ENCODE measurements at regions not wholly inside any gene's neighbourhood (a gene's known extent, or its start where the extent isn't known, plus 50 kb on each side); places are given as distances from the start of the nearest gene placed in this dataset.

- Histone ChIP-seq H3K9ac (ENCODE audit: low read length) (no peak overlapping the region), H3F3A (ENCODE audit: low read length, unreplicated experiment) (no peaks in the 10 kb centered on the region), H3K27me3 (ENCODE audit: low read length) (no peaks in the 10 kb centered on the region), H3K4me2 (ENCODE audit: low read length) (no peak overlapping the region), H3K9me3 (ENCODE audit: low read length) (no peaks in the 10 kb centered on the region), H3K4me1 (ENCODE audit: insufficient read depth, low read length) (no peaks in the 10 kb centered on the region), H3K27ac (ENCODE audit: low read length) (no peak overlapping the region), H3K36me3 (ENCODE audit: low read depth, low read length) (no peaks in the 10 kb centered on the region), H3K9me2 (replicated peaks; ENCODE audit: low read length) (no peaks in the 10 kb centered on the region), H4K20me1 (ENCODE audit: low read length) (no peaks in the 10 kb centered on the region), H2AFZ (ENCODE audit: low read length) (no peak overlapping the region), H3K4me3 (ENCODE audit: low read length) (no peak overlapping the region), H3K79me2 (ENCODE audit: low read length) (no peaks in the 10 kb centered on the region)
- no TSS peak for BruUV-seq (replicated peaks)
- POLR2A ChIA-PET (ENCODE audit: unreplicated experiment) = no interaction called here
- ATAC-seq = no peak
- no peak for DNase-seq
- intact Hi-C loops (cut with micrococcal nuclease) = no loop called here
- TF ChIP-seq EZH2 (IDR thresholded peaks at IDR 0.05; ENCODE audit: low read length, unreplicated experiment) = no peak
- TF ChIP-seq EZH2phosphoT487 (IDR thresholded peaks at IDR 0.05; ENCODE audit: borderline replicate concordance, low read length) = no peak
- no peak for TF ChIP-seq CTCF (conservative IDR thresholded peaks at IDR 0.05; ENCODE audit: low read depth, low read length)
- CTCF ChIA-PET = no interaction called here
Observed at GRCh38 chr10:24096281-24096680, 112.7 kb upstream of the KIAA1217 start.

DNA sequence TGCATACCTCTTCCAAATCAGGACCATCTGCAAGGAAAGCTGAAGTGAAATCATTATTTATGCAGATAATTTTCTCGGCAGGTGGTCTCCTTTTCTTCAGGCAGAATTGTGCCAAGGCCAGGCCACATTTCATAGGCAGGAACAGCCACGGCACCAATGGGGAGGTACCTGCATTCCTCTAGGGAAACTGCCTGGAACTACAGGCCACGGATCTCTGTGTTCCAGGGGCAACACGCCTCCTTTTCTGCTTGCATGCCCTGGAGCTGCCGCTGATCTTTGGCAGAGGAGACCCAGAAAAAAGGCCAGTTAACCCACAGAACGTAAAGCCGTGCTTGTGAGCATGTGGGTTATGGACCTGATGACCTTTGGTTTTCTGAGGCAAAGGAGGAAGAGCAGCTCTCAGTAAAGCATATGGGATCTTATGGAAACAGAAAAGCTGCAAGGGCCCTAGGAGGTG, 111.2 kb upstream of the KIAA1217 start:
- H3K4me1 ChIP-seq (ENCODE audit: insufficient read depth, low read length) = no peaks in the 10 kb centered on the region
- no peak overlapping the region for H2AFZ ChIP-seq (ENCODE audit: low read length)
- no peak for ATAC-seq
- no peak overlapping the region for H3K4me3 ChIP-seq (ENCODE audit: low read length)
- no TSS peak for BruUV-seq (replicated peaks)
- no peaks in the 10 kb centered on the region for H4K20me1 ChIP-seq (ENCODE audit: low read length)
- CTCF ChIA-PET = no interaction called here
- H3F3A ChIP-seq (ENCODE audit: low read length, unreplicated experiment) = no peaks in the 10 kb centered on the region
- intact Hi-C loops (cut with micrococcal nuclease) = no loop called here
- no peaks in the 10 kb centered on the region for H3K36me3 ChIP-seq (ENCODE audit: low read depth, low read length)
- TF ChIP-seq EZH2phosphoT487 (IDR thresholded peaks at IDR 0.05; ENCODE audit: borderline replicate concordance, low read length) (no peak), EZH2 (IDR thresholded peaks at IDR 0.05; ENCODE audit: low read length, unreplicated experiment) (no peak)
- POLR2A ChIA-PET (ENCODE audit: unreplicated experiment) = no interaction called here
- H3K9ac ChIP-seq (ENCODE audit: low read length) = no peak overlapping the region
- no peaks in the 10 kb centered on the region for H3K79me2 ChIP-seq (ENCODE audit: low read length)
- H3K9me3 ChIP-seq (ENCODE audit: low read length) = no peaks in the 10 kb centered on the region
- no peaks in the 10 kb centered on the region for H3K27me3 ChIP-seq (ENCODE audit: low read length)
- H3K4me2 ChIP-seq (ENCODE audit: low read length) = no peak overlapping the region
- no peak for DNase-seq
- no peak overlapping the region for H3K27ac ChIP-seq (ENCODE audit: low read length)
- no peaks in the 10 kb centered on the region for H3K9me2 ChIP-seq (replicated peaks; ENCODE audit: low read length)

DNA sequence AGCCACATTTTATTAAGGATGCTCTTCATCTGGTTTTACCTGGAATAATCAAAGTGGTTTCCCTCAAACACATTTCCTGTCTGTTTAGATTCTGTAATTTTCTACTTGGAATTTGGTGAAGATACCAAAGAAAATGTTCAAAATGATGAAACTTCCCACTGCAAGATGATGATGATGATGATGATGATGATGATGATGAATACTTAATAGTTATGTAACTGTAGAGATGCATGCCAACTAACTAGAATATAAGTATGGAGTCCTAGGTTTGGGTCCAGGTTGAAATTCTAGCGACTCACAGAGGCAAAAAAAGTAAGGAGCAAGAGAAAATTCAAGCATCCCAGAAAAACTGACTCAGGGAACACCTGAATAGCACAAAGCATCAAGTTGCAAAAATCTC, 104.0 kb upstream of the KIAA1217 start:
- Histone ChIP-seq H3K4me1 (ENCODE audit: insufficient read depth, low read length) (no peaks in the 10 kb centered on the region), H3K4me2 (ENCODE audit: low read length) (no peak overlapping the region), H3K4me3 (ENCODE audit: low read length) (no peak overlapping the region), H3K27ac (ENCODE audit: low read length) (no peak overlapping the region), H3K79me2 (ENCODE audit: low read length) (no peaks in the 10 kb centered on the region), H2AFZ (ENCODE audit: low read length) (no peak overlapping the region), H3K9me3 (ENCODE audit: low read length) (no peaks in the 10 kb centered on the region), H3K27me3 (ENCODE audit: low read length) (0 out of 2 replicates have a peak, but pooled peaks cover 3% of the 10 kb centered on the region), H3K36me3 (ENCODE audit: low read depth, low read length) (no peaks in the 10 kb centered on the region), H3F3A (ENCODE audit: low read length, unreplicated experiment) (no peaks in the 10 kb centered on the region), H3K9me2 (replicated peaks; ENCODE audit: low read length) (no peaks in the 10 kb centered on the region), H4K20me1 (ENCODE audit: low read length) (no peaks in the 10 kb centered on the region), H3K9ac (ENCODE audit: low read length) (no peak overlapping the region)
- ChIA-PET POLR2A (ENCODE audit: unreplicated experiment) (no interaction called here), CTCF (no interaction called here)
- no peak for DNase-seq
- ATAC-seq = no peak
- TF ChIP-seq EZH2 (IDR thresholded peaks at IDR 0.05; ENCODE audit: low read length, unreplicated experiment) (no peak), EZH2phosphoT487 (IDR thresholded peaks at IDR 0.05; ENCODE audit: borderline replicate concordance, low read length) (no peak), CTCF (conservative IDR thresholded peaks at IDR 0.05; ENCODE audit: low read depth, low read length) (no peak)
- intact Hi-C loops (cut with micrococcal nuclease) = no loop called here
- no TSS peak for BruUV-seq (replicated peaks)
